B cell (primary cell): ENCODE measurements at regions not wholly inside any gene's neighbourhood (a gene's known extent, or its start where the extent isn't known, plus 50 kb on each side); places are given as distances from the start of the nearest gene placed in this dataset.

ENCODE experiments used
- EZH2 ChIP-seq: IDR thresholded peaks from 2 replicates; pipeline ENCODE4 v1.6.1; 2012; ENCODE audit warnings: borderline replicate concordance, low read depth, mild to moderate bottlenecking, moderate library complexity, low read length; ENCODE audit not compliant: insufficient read depth, poor library complexity, severe bottlenecking
- TF ChIP-seq, protein P1 (sequence below): fragments of 200-600 bp; IDR thresholded peaks from one replicate; pipeline ENCODE4 v1.8.0; 2022; ENCODE audit warnings: antibody characterized with exemption, mild to moderate bottlenecking

- TF ChIP-seq, protein P1, sequence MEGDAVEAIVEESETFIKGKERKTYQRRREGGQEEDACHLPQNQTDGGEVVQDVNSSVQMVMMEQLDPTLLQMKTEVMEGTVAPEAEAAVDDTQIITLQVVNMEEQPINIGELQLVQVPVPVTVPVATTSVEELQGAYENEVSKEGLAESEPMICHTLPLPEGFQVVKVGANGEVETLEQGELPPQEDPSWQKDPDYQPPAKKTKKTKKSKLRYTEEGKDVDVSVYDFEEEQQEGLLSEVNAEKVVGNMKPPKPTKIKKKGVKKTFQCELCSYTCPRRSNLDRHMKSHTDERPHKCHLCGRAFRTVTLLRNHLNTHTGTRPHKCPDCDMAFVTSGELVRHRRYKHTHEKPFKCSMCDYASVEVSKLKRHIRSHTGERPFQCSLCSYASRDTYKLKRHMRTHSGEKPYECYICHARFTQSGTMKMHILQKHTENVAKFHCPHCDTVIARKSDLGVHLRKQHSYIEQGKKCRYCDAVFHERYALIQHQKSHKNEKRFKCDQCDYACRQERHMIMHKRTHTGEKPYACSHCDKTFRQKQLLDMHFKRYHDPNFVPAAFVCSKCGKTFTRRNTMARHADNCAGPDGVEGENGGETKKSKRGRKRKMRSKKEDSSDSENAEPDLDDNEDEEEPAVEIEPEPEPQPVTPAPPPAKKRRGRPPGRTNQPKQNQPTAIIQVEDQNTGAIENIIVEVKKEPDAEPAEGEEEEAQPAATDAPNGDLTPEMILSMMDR, result no peak
- no peak for TF ChIP-seq EZH2
These were observed 588.3 kb upstream of the PBX1 start for GRCh38 chr1:163970699-163971098.
